Gastroesophageal sphincter (tissue), 4 donors: ENCODE measurements at regions not wholly inside any gene's neighbourhood (a gene's known extent, or its start where the extent isn't known, plus 50 kb on each side); places are given as distances from the start of the nearest gene placed in this dataset.

Experiments used
- ATAC-seq: fragments of 150-250 bp; one replicate; pipeline ENCODE4 v1.9.1; 2016; ENCODE audit warnings: mild to moderate bottlenecking, moderate library complexity
- H3K27ac ChIP-seq, 4 donors: fragments of 200-600 bp; sonication (generic) in 3 of 4; 1 replicate in 3 of 4; 2 replicates in 1 of 4; pipeline ENCODE4 v1.5.1; 2016 to 2019
- H3K27me3 ChIP-seq: fragments of 200-600 bp; sonication (generic); one replicate; pipeline ENCODE4 v1.5.1; 2019
- H3K36me3 ChIP-seq, 2 donors: fragments of 200-600 bp; sonication (generic); one replicate each; pipeline ENCODE4 v1.5.1; 2019; ENCODE audit warnings: control low read depth in 1 of 2
- H3K4me1 ChIP-seq, 3 donors: fragments of 200-600 bp; sonication (generic); 1 replicate in 2 of 3; 2 replicates in 1 of 3; pipeline ENCODE4 v1.5.1; 2016 to 2019; ENCODE audit warnings: control low read depth in 2 of 3
- H3K4me3 ChIP-seq, 2 donors: fragments of 200-600 bp; sonication (generic); one replicate each; pipeline ENCODE4 v1.5.1; 2019; ENCODE audit warnings: mild to moderate bottlenecking in 1 of 2, moderate library complexity in 1 of 2
- H3K9me3 ChIP-seq, 3 donors: fragments of 200-600 bp; sonication (generic); one replicate each; pipeline ENCODE4 v1.5.1; 2017 to 2019; ENCODE audit warnings: control low read depth in 2 of 3
- EP300 ChIP-seq: sonication (generic); formaldehyde crosslinking; IDR thresholded peaks from one replicate; pipeline ENCODE4 v1.6.1; 2017; ENCODE audit warnings: antibody characterized with exemption, mild to moderate bottlenecking
- POLR2A ChIP-seq, 2 donors: fragments of 450-650 bp; IDR thresholded peaks; one replicate each; pipeline ENCODE4 v1.6.1; 2017; ENCODE audit warnings: antibody characterized with exemption in 2 of 2, mild to moderate bottlenecking in 2 of 2, moderate library complexity in 1 of 2
- POLR2AphosphoS5 ChIP-seq: sonication (generic); formaldehyde crosslinking; IDR thresholded peaks from one replicate; pipeline ENCODE4 v1.6.1; 2017; ENCODE audit warnings: antibody characterized with exemption
- WGBS, 2 donors: methylation state at CpG; one replicate each; pipeline ENCODE4 v1.1.5; 2018; ENCODE audit warnings: low coverage in 1 of 2; 5-methylcytosine and 5-hydroxymethylcytosine counted together
- small RNA-seq, 4 donors: library from RNA; depleted of rRNA; stranded (forward); fragments of <200 nt; gene quantifications; one replicate each; pipeline ENCODE3, GENCODE V24; 2016
- TF ChIP-seq, protein P1 (sequence below), 4 experiments: fragments of 200-600 bp in 2 of 4; fragments of 450-650 bp in 2 of 4; sonication (generic) in 1 of 4; IDR thresholded peaks; one replicate each; pipeline ENCODE4 v1.5.1; 2017 to 2019; ENCODE audit warnings: antibody characterized with exemption in 4 of 4, mild to moderate bottlenecking in 2 of 4, moderate library complexity in 2 of 4

- H3K4me3 ChIP-seq: no peak overlapping the region
- WGBS, 2 donors: 77 to 85% methylated on average over 7 to 8 of the region's 10 CpGs
- ATAC-seq: no peak
- no peaks in the 10 kb centered on the region for H3K9me3 ChIP-seq
- TF ChIP-seq POLR2A (IDR thresholded peaks at IDR 0.05): no peak
- no peak for TF ChIP-seq EP300
- no peak for TF ChIP-seq POLR2AphosphoS5
- TF ChIP-seq, protein P1, sequence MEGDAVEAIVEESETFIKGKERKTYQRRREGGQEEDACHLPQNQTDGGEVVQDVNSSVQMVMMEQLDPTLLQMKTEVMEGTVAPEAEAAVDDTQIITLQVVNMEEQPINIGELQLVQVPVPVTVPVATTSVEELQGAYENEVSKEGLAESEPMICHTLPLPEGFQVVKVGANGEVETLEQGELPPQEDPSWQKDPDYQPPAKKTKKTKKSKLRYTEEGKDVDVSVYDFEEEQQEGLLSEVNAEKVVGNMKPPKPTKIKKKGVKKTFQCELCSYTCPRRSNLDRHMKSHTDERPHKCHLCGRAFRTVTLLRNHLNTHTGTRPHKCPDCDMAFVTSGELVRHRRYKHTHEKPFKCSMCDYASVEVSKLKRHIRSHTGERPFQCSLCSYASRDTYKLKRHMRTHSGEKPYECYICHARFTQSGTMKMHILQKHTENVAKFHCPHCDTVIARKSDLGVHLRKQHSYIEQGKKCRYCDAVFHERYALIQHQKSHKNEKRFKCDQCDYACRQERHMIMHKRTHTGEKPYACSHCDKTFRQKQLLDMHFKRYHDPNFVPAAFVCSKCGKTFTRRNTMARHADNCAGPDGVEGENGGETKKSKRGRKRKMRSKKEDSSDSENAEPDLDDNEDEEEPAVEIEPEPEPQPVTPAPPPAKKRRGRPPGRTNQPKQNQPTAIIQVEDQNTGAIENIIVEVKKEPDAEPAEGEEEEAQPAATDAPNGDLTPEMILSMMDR (IDR thresholded peaks at IDR 0.05): no peak
- H3K27ac ChIP-seq: no peak overlapping the region
- H3K36me3 ChIP-seq: no peaks in the 10 kb centered on the region
- peaks cover 0 to 9% (median 0%) of the 10 kb centered on the region in 3 donors for H3K4me1 ChIP-seq
- peaks cover 7% of the 10 kb centered on the region for H3K27me3 ChIP-seq
These were observed 53.2 kb upstream of the CYRIA start for GRCh38 chr2:16718576-16719484.

GRCh38 chr2:16717477-16717876 lies 51.8 kb upstream of the CYRIA start:
- Histone ChIP-seq H3K36me3 (no peaks in the 10 kb centered on the region), H3K27me3 (peaks cover under 1% of the 10 kb centered on the region), H3K27ac (no peak overlapping the region), H3K9me3 (no peaks in the 10 kb centered on the region), H3K4me1 (peaks cover 0 to 7% (median 0%) of the 10 kb centered on the region in 3 donors), H3K4me3 (no peak overlapping the region)
- peak; percentile 34 for ATAC-seq
- no peak for TF ChIP-seq EP300
- 80% methylated on average over 3 of the region's 3 CpGs; no CpG with 5 or more reads in 1 of the 2 donors for WGBS, 2 donors

GRCh38 chr2:16716944-16717343 lies 51.3 kb upstream of the CYRIA start:
- Histone ChIP-seq H3K27me3 (no peaks in the 10 kb centered on the region), H3K9me3 (no peaks in the 10 kb centered on the region), H3K36me3 (no peaks in the 10 kb centered on the region), H3K4me3 (no peak overlapping the region), H3K4me1 (peaks cover 0 to 6% (median 0%) of the 10 kb centered on the region in 3 donors), H3K27ac (no peak overlapping the region)
- TF ChIP-seq POLR2A (IDR thresholded peaks at IDR 0.05) (no peak), POLR2AphosphoS5 (no peak), EP300 (no peak)
- TF ChIP-seq, protein P1 (IDR thresholded peaks at IDR 0.05): no peak
- 75 to 100% methylated on average over 1 to 2 of the region's 4 CpGs for WGBS, 2 donors
- ATAC-seq: peak; percentile 59

DNA sequence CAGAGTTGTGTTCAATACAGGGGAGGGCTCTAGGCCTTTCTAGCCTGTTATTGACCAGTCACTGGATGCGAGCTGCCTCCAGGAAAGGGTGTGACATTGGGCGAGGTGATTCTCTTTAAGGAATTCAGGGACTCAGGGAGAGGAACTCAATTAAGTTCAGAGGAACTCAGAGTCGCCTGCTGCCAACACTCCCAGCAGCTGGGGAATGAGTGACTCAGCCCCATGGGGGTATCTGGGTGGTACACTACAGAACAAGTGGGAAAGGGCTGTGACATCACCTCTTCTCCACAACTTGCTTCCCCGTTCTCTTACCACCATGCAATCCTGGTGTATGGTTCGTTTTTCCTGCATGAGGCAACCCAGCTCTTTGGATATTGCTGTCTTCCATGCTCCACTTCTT lies 50.4 kb upstream of the CYRIA start:
- Histone ChIP-seq H3K27me3 (no peaks in the 10 kb centered on the region), H3K4me1 (peaks cover 0 to 6% (median 0%) of the 10 kb centered on the region in 3 donors), H3K9me3 (no peaks in the 10 kb centered on the region), H3K36me3 (no peaks in the 10 kb centered on the region), H3K27ac (no peak overlapping the region), H3K4me3 (no peak overlapping the region)
- ATAC-seq: peak; percentile 51
- no peak for TF ChIP-seq EP300
- no peak for TF ChIP-seq POLR2A (IDR thresholded peaks at IDR 0.05)
- TF ChIP-seq, protein P1 (IDR thresholded peaks at IDR 0.05): no peak
- TF ChIP-seq POLR2AphosphoS5: no peak
- 35 to 73% methylated on average over 2 to 5 of the region's 5 CpGs for WGBS, 2 donors

Small RNA genes lying in the stretch of these regions (small RNA-seq; reads per million reads assigned to genes)
- gene RN7SKP168: 0 reads per million in 4 donors
